Mesothelial cell of epicardium (in vitro differentiated cells): ENCODE measurements at regions not wholly inside any gene's neighbourhood (a gene's known extent, or its start where the extent isn't known, plus 50 kb on each side); places are given as distances from the start of the nearest gene placed in this dataset.

ENCODE experiments used
- DNase-seq, 2 experiments: peaks; one replicate each; pipeline ENCODE4 v3.0.0; 2021; ENCODE audit warnings: low spot score in 2 of 2; ENCODE audit not compliant: unreplicated experiment in 2 of 2
- H3K27ac Mint-ChIP-seq: 2 replicates; pipeline ENCODE4 v1.8.0; 2021; ENCODE audit warnings: mixed read lengths
- H3K27me3 Mint-ChIP-seq: 2 replicates; pipeline ENCODE4 v1.8.0; 2021; ENCODE audit warnings: low read depth, mixed read lengths
- H3K36me3 Mint-ChIP-seq: 2 replicates; pipeline ENCODE4 v1.8.0; 2021; ENCODE audit warnings: mixed read lengths
- H3K4me1 Mint-ChIP-seq: 2 replicates; pipeline ENCODE4 v1.8.0; 2021; ENCODE audit warnings: mixed read lengths
- H3K4me3 Mint-ChIP-seq: 2 replicates; pipeline ENCODE4 v1.8.0; 2021; ENCODE audit warnings: mild to moderate bottlenecking, moderate library complexity, mixed read lengths
- H3K9me3 Mint-ChIP-seq: 2 replicates; pipeline ENCODE4 v1.8.0; 2021; ENCODE audit warnings: mixed read lengths
- CTCF ChIP-seq: fragments of 200-600 bp; sonication (generic); IDR thresholded peaks from one replicate; pipeline ENCODE4 v1.5.0; 2021; ENCODE audit warnings: antibody characterized with exemption; ENCODE audit not compliant: unreplicated experiment

- Mint-ChIP-seq H3K36me3 (no peaks in the 10 kb centered on the region), H3K27ac (no peak overlapping the region), H3K9me3 (no peaks in the 10 kb centered on the region), H3K4me3 (no peak overlapping the region), H3K27me3 (no peaks in the 10 kb centered on the region), H3K4me1 (peaks cover 1% of the 10 kb centered on the region)
- no peak for TF ChIP-seq CTCF
- DNase-seq, result no peak
Observed at GRCh38 chr6:90444160-90444714, 142.6 kb downstream of the MAP3K7 start.

GRCh38 chr6:90442366-90442765 is 144.5 kb downstream of the MAP3K7 start:
- no peak for TF ChIP-seq CTCF
- DNase-seq, result no peak
- no peak overlapping the region for H3K4me3 Mint-ChIP-seq
- H3K27me3 Mint-ChIP-seq, result no peaks in the 10 kb centered on the region
- no peak overlapping the region for H3K27ac Mint-ChIP-seq
- no peaks in the 10 kb centered on the region for H3K36me3 Mint-ChIP-seq
- H3K9me3 Mint-ChIP-seq, result no peaks in the 10 kb centered on the region
- H3K4me1 Mint-ChIP-seq, result peaks cover 1% of the 10 kb centered on the region

- no peak for TF ChIP-seq CTCF
- DNase-seq, result no peak
- no peaks in the 10 kb centered on the region for H3K9me3 Mint-ChIP-seq
- H3K4me3 Mint-ChIP-seq, result no peak overlapping the region
- peaks cover under 1% of the 10 kb centered on the region for H3K4me1 Mint-ChIP-seq
- H3K27ac Mint-ChIP-seq, result no peak overlapping the region
- H3K27me3 Mint-ChIP-seq, result no peaks in the 10 kb centered on the region
- no peaks in the 10 kb centered on the region for H3K36me3 Mint-ChIP-seq
Observed at GRCh38 chr6:90440586-90441283, 144.1 kb upstream of the BACH2 start.

- Mint-ChIP-seq H3K4me1 (no peaks in the 10 kb centered on the region), H3K4me3 (no peak overlapping the region)
- TF ChIP-seq CTCF, result no peak
Observed at GRCh38 chr6:90439586-90439985, 142.9 kb upstream of the BACH2 start.

GRCh38 chr6:90436403-90436802 is 139.8 kb upstream of the BACH2 start:
- Mint-ChIP-seq H3K9me3 (no peaks in the 10 kb centered on the region), H3K27ac (no peak overlapping the region), H3K36me3 (no peaks in the 10 kb centered on the region), H3K27me3 (no peaks in the 10 kb centered on the region), H3K4me1 (no peaks in the 10 kb centered on the region), H3K4me3 (no peak overlapping the region)
- DNase-seq, result no peak
- TF ChIP-seq CTCF, result no peak

More at GRCh38 chr6:90439586-90439985, 142.9 kb upstream of the BACH2 start:
- no peak overlapping the region for H3K27ac Mint-ChIP-seq
- no peaks in the 10 kb centered on the region for H3K9me3 Mint-ChIP-seq
- no peaks in the 10 kb centered on the region for H3K36me3 Mint-ChIP-seq
- H3K27me3 Mint-ChIP-seq, result no peaks in the 10 kb centered on the region
- DNase-seq, result no peak
